Mucosa of rectum (tissue), 2 donors: ENCODE measurements at regions not wholly inside any gene's neighbourhood (a gene's known extent, or its start where the extent isn't known, plus 50 kb on each side); places are given as distances from the start of the nearest gene placed in this dataset.

Source experiments
- H3K27ac ChIP-seq, 2 donors: one replicate each; pipeline ENCODE4 v1.7.0; 2013; ENCODE audit warnings: inconsistent platforms in 2 of 2, low read depth in 2 of 2, low read length in 2 of 2
- H3K27me3 ChIP-seq, 2 donors: one replicate each; pipeline ENCODE4 v1.7.0; 2013; ENCODE audit warnings: low read length in 2 of 2; ENCODE audit not compliant: control insufficient read depth in 2 of 2, insufficient read depth in 2 of 2
- H3K36me3 ChIP-seq, 2 donors: one replicate each; pipeline ENCODE4 v1.7.0; 2013; ENCODE audit warnings: low read length in 2 of 2; ENCODE audit not compliant: control insufficient read depth in 2 of 2, insufficient read depth in 2 of 2
- H3K4me1 ChIP-seq, 2 donors: one replicate each; pipeline ENCODE4 v1.7.0; 2013; ENCODE audit warnings: low read length in 2 of 2, mild to moderate bottlenecking in 1 of 2; ENCODE audit not compliant: control insufficient read depth in 2 of 2, insufficient read depth in 2 of 2
- H3K4me3 ChIP-seq, 2 donors: one replicate each; pipeline ENCODE4 v1.7.0; 2013; ENCODE audit warnings: low read length in 2 of 2
- H3K9ac ChIP-seq, 2 donors: one replicate each; pipeline ENCODE4 v1.7.0; 2013; ENCODE audit warnings: low read length in 2 of 2, low read depth in 1 of 2, mild to moderate bottlenecking in 1 of 2
- H3K9me3 ChIP-seq, 2 donors: one replicate each; pipeline ENCODE4 v1.7.0; 2013; ENCODE audit warnings: low read length in 2 of 2; ENCODE audit not compliant: control insufficient read depth in 2 of 2
- donor health status: healthy.
- donor health status: Normal muscosa, but diverticular disease.

DNA sequence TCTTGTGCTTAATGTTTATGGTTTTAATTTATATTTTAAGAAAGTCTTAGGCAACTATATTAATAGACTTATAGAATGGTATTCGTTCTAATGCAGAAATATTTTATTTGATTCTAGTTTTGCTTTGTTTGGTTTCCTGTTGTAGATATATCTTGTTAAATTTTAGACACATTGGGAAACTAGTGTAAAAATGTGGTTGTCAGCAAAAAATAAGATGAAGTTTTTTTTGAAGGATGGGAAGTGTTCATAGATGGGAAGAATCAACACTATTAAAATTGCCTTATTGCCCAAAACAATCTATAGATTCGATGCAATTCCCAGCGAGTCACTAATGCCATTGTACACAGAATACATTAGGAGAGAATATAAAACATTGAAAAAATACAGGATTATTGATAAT lies 278.9 kb downstream of the ZWINT start:
- H3K36me3 ChIP-seq: no peaks in the 10 kb centered on the region
- H3K27ac ChIP-seq: no peak overlapping the region
- no peaks in the 10 kb centered on the region for H3K4me1 ChIP-seq
- H3K9me3 ChIP-seq: no peaks in the 10 kb centered on the region
- no peak overlapping the region for H3K9ac ChIP-seq
- H3K27me3 ChIP-seq: no peaks in the 10 kb centered on the region
- H3K4me3 ChIP-seq: no peak overlapping the region

DNA sequence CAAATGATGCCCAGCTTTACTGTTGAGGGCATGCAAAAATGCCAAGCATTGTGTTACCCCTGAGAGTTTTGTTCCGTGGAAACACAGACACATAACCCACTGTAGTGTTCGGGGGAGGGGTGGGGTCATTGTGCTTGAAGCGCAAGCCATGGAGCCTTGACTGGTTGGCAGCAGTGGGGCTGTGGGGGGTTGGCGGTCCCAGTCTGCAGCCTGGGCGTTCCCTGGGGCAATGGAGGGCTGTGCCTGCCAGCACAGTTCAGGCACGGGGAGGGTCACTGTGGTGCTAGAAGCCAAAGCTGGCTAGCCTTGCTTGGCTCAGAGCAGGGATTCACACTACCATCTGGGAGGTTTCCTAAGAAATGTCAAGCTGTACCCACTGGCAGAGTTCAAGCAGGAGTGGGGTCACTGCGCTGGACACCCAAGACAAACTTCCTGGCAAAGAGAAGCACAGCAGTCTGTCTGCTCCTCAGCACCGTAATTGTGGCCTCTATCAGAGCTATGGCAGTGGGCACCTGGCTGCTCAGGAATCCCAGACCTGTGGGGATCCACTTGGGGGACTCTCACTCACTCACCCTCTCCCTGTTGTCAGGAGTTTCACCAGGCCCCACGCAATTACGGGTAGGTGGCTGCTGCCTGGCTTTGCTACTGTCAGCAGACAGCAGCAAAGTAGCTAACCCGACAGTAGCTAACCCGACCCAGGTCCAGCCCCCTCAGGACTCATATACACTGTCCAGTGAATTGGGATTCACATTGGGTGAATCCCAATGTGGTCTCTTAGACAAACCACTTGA lies 292.4 kb downstream of the ZWINT start:
- H3K4me3 ChIP-seq: no peak overlapping the region
- H3K9ac ChIP-seq: no peak overlapping the region
- H3K36me3 ChIP-seq: no peaks in the 10 kb centered on the region
- H3K9me3 ChIP-seq: no peaks in the 10 kb centered on the region
- no peak overlapping the region for H3K27ac ChIP-seq
- H3K4me1 ChIP-seq: no peaks in the 10 kb centered on the region
- no peaks in the 10 kb centered on the region for H3K27me3 ChIP-seq

DNA sequence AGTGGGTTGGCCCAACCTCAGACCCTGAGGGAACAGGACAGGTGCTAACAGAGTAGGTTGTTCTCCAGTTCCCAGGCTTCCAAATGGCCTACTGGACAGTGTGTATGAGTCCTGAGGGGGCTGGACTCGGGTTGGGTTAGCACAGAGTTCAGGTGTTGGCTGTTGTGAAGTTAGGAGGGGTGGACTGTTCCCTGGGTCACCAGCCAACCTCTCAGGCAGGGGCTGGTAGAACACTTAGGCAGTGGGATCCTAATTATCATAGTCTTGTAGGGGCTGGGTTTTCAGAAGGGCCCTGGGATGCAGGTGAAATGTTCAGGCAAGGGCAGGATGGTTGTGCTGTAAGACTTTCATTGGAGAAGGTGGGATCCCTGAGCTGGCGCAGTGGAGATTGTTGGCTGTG lies 293.0 kb downstream of the ZWINT start:
- H3K27ac ChIP-seq: no peak overlapping the region
- H3K27me3 ChIP-seq: no peaks in the 10 kb centered on the region
- H3K9me3 ChIP-seq: no peaks in the 10 kb centered on the region
- H3K9ac ChIP-seq: no peak overlapping the region
- H3K36me3 ChIP-seq: no peaks in the 10 kb centered on the region
- H3K4me3 ChIP-seq: no peak overlapping the region
- no peaks in the 10 kb centered on the region for H3K4me1 ChIP-seq

DNA sequence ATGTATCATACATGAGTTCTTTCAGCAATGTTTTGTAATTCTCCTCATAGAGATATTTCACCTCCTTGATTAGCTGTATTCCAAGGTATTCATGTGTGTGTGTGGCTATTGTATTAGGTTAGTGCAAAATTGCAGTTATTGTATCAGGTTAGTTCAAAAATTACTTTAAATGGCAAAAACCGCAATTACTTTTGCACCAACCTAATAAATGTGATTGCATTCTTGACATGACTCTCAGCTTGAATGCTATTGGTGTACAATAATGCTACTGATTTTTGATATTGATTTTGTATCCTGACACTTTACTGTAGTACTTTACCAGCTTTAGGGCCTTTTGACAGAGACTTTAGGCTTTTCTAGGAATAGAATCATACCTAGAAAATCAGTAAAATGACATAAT lies 297.4 kb downstream of the ZWINT start:
- H3K9me3 ChIP-seq: no peaks in the 10 kb centered on the region
- no peak overlapping the region for H3K27ac ChIP-seq
- no peaks in the 10 kb centered on the region for H3K36me3 ChIP-seq
- no peaks in the 10 kb centered on the region for H3K27me3 ChIP-seq
- H3K9ac ChIP-seq: no peak overlapping the region
- H3K4me1 ChIP-seq: no peaks in the 10 kb centered on the region
- H3K4me3 ChIP-seq: no peak overlapping the region

DNA sequence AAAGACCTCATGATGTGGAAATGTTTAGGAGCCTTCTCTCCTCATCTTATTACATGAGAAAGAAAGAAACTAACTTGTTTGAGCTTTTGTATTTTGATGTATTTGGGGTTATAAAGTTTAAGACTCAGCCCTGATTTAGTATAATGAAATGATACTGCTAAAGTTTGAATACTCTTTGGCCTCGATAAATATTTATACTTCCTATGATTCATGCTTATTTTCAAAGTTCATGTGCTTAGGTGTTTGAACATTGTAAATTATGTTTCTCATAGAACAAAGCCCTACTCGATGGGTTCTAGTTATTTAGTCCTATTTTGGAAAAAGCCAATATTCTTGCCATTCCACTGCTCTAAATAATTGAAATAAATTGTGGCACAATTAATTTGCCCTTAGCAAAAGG lies 303.2 kb downstream of the ZWINT start:
- no peaks in the 10 kb centered on the region for H3K36me3 ChIP-seq

DNA sequence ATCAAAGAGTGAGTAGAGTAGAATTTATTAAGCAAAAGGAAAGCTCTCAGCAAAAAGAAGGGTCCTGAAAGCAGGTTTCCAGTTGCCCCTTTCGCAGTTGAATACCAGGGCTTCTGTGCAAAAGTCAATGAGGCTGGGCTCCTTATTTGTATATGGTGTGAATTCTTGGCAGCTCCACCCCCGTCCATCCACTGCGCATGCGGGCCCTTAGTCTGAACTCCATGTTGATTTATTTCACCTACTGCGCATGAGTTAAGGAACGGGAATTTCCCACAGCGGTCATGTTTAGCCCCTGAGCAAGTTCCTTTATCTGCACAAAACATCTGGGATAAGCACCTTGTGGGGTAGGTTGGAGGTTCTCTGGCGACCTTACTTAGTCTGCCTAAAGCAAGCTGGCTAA lies 325.6 kb downstream of the ZWINT start:
- Histone ChIP-seq H3K9me3 (no peaks in the 10 kb centered on the region), H3K36me3 (no peaks in the 10 kb centered on the region)

More for the DNA sequence above, 303.2 kb downstream of the ZWINT start:
- Histone ChIP-seq H3K4me3 (no peak overlapping the region), H3K9me3 (no peaks in the 10 kb centered on the region), H3K27me3 (no peaks in the 10 kb centered on the region), H3K27ac (no peak overlapping the region), H3K9ac (no peak overlapping the region), H3K4me1 (no peaks in the 10 kb centered on the region)

DNA sequence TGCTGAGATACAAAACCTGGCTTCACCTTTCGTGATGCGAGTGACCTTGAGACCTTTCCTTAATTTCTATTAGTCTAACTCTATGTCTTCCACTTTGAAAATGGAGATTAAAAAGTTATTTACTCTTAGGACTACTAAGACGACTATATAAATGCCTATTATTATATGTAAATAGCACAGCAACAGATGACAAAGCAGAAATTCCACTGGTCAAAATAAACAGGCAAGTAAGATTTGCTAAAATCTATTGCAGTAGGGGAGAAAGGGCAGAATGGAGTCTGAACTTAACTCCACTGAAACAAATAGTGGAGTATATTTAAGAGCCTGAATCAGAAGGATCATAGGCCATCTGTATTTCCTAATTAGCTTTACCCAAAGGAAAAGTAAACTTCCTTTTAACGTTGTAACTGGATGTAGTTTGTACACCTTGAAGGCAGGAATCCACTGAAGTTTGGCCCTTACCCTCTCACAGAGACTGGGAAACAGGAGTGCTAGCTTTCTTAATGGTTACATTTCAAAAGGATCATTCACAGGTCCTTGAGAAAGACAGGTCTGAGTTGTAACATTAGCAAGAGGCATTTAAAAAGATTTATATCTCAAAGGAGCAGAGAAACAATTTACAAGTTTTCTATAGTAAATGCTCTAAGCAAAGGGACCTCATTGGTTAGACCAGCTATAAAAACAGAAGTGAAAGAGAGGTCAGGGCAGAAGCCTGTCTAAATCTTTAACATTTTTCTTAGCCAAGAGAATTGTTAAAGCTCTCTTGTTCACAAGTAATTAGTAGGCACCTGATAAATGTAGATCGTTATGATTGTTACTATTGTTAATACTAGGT lies 332.5 kb downstream of the ZWINT start:
- H3K4me1 ChIP-seq: no peaks in the 10 kb centered on the region
- no peaks in the 10 kb centered on the region for H3K36me3 ChIP-seq
- no peak overlapping the region for H3K27ac ChIP-seq
- no peaks in the 10 kb centered on the region for H3K27me3 ChIP-seq
- no peak overlapping the region for H3K4me3 ChIP-seq
- no peak overlapping the region for H3K9ac ChIP-seq
- no peaks in the 10 kb centered on the region for H3K9me3 ChIP-seq

More for the DNA sequence above, 325.6 kb downstream of the ZWINT start:
- no peak overlapping the region for H3K9ac ChIP-seq
- no peak overlapping the region for H3K4me3 ChIP-seq
- H3K4me1 ChIP-seq: no peaks in the 10 kb centered on the region
- H3K27ac ChIP-seq: no peak overlapping the region
- H3K27me3 ChIP-seq: no peaks in the 10 kb centered on the region

DNA sequence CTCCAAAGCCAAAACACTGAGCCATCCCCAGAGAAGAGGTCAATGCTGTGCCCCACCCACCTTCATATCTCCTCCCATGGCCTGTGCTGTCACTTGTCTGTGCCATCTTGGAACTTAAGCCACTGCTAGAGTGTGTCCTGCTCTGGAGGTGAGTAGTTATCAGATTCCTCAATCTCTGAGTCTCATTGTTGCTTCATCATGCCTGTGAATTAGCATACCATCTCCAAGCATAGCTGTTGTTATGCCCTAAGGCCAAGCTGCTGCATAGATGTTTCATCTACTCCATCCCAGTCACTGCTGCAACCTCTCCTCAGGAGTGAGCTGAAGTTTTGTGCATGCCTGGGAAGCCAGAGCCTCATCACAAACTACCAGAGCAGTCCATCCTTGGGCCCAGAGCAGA lies 349.0 kb downstream of the ZWINT start:
- no peak overlapping the region for H3K9ac ChIP-seq
- no peak overlapping the region for H3K27ac ChIP-seq
- no peaks in the 10 kb centered on the region for H3K36me3 ChIP-seq
- H3K27me3 ChIP-seq: no peaks in the 10 kb centered on the region
- no peaks in the 10 kb centered on the region for H3K4me1 ChIP-seq
- peaks cover 0 to 3% of the 10 kb centered on the region in 2 donors for H3K9me3 ChIP-seq
- H3K4me3 ChIP-seq: no peak overlapping the region

DNA sequence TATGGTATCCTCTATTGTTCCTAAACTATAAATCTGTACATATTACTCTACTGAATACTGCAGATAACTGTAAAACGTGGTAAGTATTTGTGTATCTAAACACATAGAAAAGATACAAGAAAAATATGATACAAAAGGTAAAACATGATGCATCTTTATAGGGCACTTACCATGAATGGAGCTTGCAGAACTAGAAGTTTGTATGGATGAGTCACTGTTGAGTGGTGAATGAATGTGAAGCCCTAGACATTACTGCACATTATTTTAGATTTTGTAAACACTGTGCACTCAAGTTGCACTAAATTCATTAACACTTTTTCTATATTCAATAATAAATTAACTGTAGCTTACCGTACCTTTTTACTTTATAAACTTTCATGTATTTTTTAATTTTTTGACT lies 357.5 kb downstream of the ZWINT start:
- no peak overlapping the region for H3K9ac ChIP-seq
- no peaks in the 10 kb centered on the region for H3K9me3 ChIP-seq
- no peak overlapping the region for H3K27ac ChIP-seq
- H3K4me3 ChIP-seq: no peak overlapping the region
- no peaks in the 10 kb centered on the region for H3K27me3 ChIP-seq
- no peaks in the 10 kb centered on the region for H3K4me1 ChIP-seq
- no peaks in the 10 kb centered on the region for H3K36me3 ChIP-seq

DNA sequence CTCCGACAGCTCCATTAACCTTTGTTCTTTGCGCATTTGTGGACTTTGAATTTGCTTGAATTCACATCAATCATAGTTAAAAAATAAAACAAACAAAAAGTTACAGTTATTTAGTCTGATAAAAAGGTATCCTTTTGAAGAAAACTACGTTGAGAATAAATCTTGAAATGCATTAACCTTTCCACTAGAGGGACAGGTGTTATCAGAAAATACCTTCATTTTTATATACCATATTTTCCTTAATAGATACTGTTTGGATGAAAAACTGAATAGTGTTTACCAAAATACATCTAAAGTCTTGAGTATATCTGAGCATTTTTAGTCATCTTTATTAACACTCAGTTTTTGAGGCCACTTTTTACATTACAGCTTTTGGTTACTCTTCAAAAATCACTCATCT lies 371.9 kb downstream of the ZWINT start:
- H3K36me3 ChIP-seq: no peaks in the 10 kb centered on the region
- no peak overlapping the region for H3K4me3 ChIP-seq
- no peak overlapping the region for H3K9ac ChIP-seq
- no peak overlapping the region for H3K27ac ChIP-seq
- no peaks in the 10 kb centered on the region for H3K27me3 ChIP-seq
- H3K4me1 ChIP-seq: no peaks in the 10 kb centered on the region
- H3K9me3 ChIP-seq: no peaks in the 10 kb centered on the region
